SK-N-SH treated with all-trans-retinoic acid at 6 μM for 48 hours (cell line): ENCODE measurements at regions not wholly inside any gene's neighbourhood (a gene's known extent, or its start where the extent isn't known, plus 50 kb on each side); places are given as distances from the start of the nearest gene placed in this dataset.

Experiments
- ATAC-seq: fragments of 200-7000 bp; cut with Tn5 transposase; 3 replicates; pipeline ENCODE4 v1.9.1; 2020; ENCODE audit warnings: mild to moderate bottlenecking, moderate library complexity
- ARNTL ChIP-seq: fragments of 450-650 bp; formaldehyde crosslinking; IDR thresholded peaks from 2 replicates; pipeline ENCODE4 v1.5.0; 2020; ENCODE audit warnings: low read depth, mild to moderate bottlenecking, moderate library complexity, borderline replicate concordance
- BACH2 ChIP-seq: fragments of 250-450 bp; sonication (Bioruptor Pico); IDR thresholded peaks from 2 replicates; pipeline ENCODE4 v1.9.0; 2021; ENCODE audit warnings: mild to moderate bottlenecking, borderline replicate concordance
- CSDC2 ChIP-seq: fragments of 250-450 bp; sonication (Bioruptor Pico); IDR thresholded peaks from 2 replicates; pipeline ENCODE4 v1.5.0; 2020; ENCODE audit warnings: mild to moderate bottlenecking, moderate library complexity
- ESRRG ChIP-seq: fragments of 250-450 bp; sonication (Bioruptor Pico); IDR thresholded peaks from 2 replicates; pipeline ENCODE4 v1.6.1; 2021; ENCODE audit warnings: mild to moderate bottlenecking
- GLIS3 ChIP-seq: fragments of 250-450 bp; sonication (Bioruptor Pico); IDR thresholded peaks from 2 replicates; pipeline ENCODE4 v1.5.0; 2020; ENCODE audit warnings: mild to moderate bottlenecking, moderate library complexity
- OSR1 ChIP-seq: fragments of 250-450 bp; sonication (Bioruptor Pico); IDR thresholded peaks from 2 replicates; pipeline ENCODE4 v1.8.0; 2022; ENCODE audit warnings: moderate library complexity, mild to moderate bottlenecking, inconsistent platforms
- PPARA ChIP-seq: fragments of 250-450 bp; sonication (Bioruptor Pico); IDR thresholded peaks from 2 replicates; pipeline ENCODE4 v1.5.0; 2020; ENCODE audit warnings: mild to moderate bottlenecking, borderline replicate concordance
- TCF4 ChIP-seq: fragments of 250-450 bp; sonication (Bioruptor Pico); IDR thresholded peaks from 2 replicates; pipeline ENCODE4 v1.8.0; 2021; ENCODE audit warnings: mild to moderate bottlenecking, moderate library complexity, borderline replicate concordance
- TOX ChIP-seq: fragments of 250-450 bp; sonication (Bioruptor Pico); IDR thresholded peaks from 2 replicates; pipeline ENCODE4 v1.8.0; 2021; ENCODE audit warnings: mild to moderate bottlenecking, moderate library complexity, borderline replicate concordance
- ZC3H10 ChIP-seq: fragments of 250-450 bp; sonication (Bioruptor Pico); IDR thresholded peaks from 2 replicates; pipeline ENCODE4 v1.5.1; 2021; ENCODE audit warnings: mild to moderate bottlenecking, moderate library complexity
- ZFP3 ChIP-seq: fragments of 250-450 bp; sonication (Bioruptor Pico); IDR thresholded peaks from 2 replicates; pipeline ENCODE4 v1.5.0; 2020; ENCODE audit warnings: mild to moderate bottlenecking, moderate library complexity
- ZFP30 ChIP-seq: fragments of 450-650 bp; formaldehyde crosslinking; IDR thresholded peaks from 2 replicates; pipeline ENCODE4 v1.5.0; 2022; ENCODE audit warnings: mild to moderate bottlenecking, moderate library complexity
- ZNF565 ChIP-seq: fragments of 450-650 bp; formaldehyde crosslinking; conservative IDR thresholded peaks from 2 replicates; pipeline ENCODE4 v1.5.0; 2020; ENCODE audit warnings: low read depth, mild to moderate bottlenecking, moderate library complexity
- ZNF70 ChIP-seq: fragments of 450-650 bp; formaldehyde crosslinking; IDR thresholded peaks from 2 replicates; pipeline ENCODE4 v1.5.0; 2020; ENCODE audit warnings: mild to moderate bottlenecking, moderate library complexity
- ZNF8 ChIP-seq: fragments of 450-650 bp; formaldehyde crosslinking; IDR thresholded peaks from 2 replicates; pipeline ENCODE4 v1.5.0; 2020; ENCODE audit warnings: mild to moderate bottlenecking, moderate library complexity
- TF ChIP-seq, protein P1 (sequence below): fragments of 250-450 bp; sonication (Bioruptor Pico); IDR thresholded peaks from 2 replicates; pipeline ENCODE4 v1.5.1; 2021; ENCODE audit warnings: mild to moderate bottlenecking, moderate library complexity
- TF ChIP-seq, protein P2 (sequence below): fragments of 250-450 bp; sonication (Bioruptor Pico); IDR thresholded peaks from 2 replicates; pipeline ENCODE4 v1.5.1; 2020; ENCODE audit warnings: low read depth, mild to moderate bottlenecking, moderate library complexity
- TF ChIP-seq, protein P3 (sequence below): fragments of 250-450 bp; sonication (Bioruptor Pico); IDR thresholded peaks from 2 replicates; pipeline ENCODE4 v1.5.0; 2020; ENCODE audit warnings: mild to moderate bottlenecking, moderate library complexity
- TF ChIP-seq, protein P4 (sequence below): fragments of 250-450 bp; sonication (Bioruptor Pico); IDR thresholded peaks from 2 replicates; pipeline ENCODE4 v1.8.0; 2020; ENCODE audit warnings: mild to moderate bottlenecking, moderate library complexity, borderline replicate concordance

DNA sequence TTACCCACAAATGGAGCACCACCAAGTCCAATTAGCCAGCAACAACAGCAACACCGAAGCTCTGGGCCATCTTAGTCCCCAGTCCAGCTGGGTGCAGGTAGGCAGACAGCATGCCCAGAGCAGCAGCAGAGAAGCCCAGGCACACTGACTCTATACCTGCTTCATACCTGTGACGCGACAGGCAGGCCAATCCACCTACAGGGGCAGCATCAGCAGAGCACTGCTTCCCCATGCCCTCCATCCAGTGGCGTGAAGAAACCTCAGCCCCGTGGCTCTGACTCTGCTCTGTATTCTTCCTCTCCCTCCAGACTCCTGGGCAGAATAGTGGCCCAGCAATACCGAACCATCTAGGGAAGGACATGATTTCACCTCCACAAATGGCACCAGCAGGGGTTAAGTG lies 191.7 kb downstream of the AKR1D1 start:
- no peak for TF ChIP-seq ARNTL (CRISPR knock-in tag)
- no peak for ATAC-seq

DNA sequence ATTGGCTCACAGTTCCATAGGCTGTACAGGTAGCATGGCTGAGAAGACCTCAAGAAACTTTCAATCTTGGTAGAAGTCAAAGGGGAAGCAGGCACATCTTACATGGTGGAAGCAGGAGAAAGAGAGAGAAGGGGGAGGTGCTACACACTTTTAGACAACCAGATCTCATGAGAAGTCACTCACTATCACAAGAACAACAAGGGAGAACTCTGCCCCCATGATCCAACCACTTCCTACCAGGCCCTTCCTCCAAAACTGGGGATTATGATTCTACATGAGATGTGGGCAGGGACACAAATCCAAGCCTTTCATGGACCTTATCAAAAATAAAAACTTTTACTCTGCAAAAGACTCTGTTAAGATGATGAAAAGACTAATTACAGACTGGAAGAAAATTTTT lies 183.2 kb upstream of the TRIM24 start:
- ATAC-seq, result no peak
- TF ChIP-seq CSDC2 (CRISPR knock-in tag) (no peak), PPARA (CRISPR knock-in tag) (no peak), ZNF8 (CRISPR knock-in tag) (no peak), ZFP3 (no peak), TOX (CRISPR knock-in tag) (no peak), BACH2 (no peak)

DNA sequence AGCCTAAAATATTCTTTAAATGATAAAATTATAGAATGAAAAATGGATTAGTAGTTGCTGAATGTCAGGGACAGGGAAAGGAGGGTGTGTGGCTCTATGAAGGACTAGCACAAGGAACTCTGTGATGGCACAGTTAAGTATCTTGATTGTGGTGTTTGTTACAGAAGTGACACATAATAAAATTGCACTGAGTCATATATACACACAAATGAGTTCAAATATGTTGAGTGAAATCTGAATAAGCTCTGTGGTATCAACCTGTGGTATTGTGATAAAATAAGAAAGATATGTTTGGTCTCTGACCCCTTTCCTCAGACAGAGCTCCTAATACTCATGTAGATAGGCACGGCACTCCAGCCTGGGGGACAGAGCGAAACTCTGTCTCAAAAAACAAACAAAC lies 181.5 kb upstream of the TRIM24 start:
- TF ChIP-seq BACH2, result no peak
- TF ChIP-seq, protein P1, sequence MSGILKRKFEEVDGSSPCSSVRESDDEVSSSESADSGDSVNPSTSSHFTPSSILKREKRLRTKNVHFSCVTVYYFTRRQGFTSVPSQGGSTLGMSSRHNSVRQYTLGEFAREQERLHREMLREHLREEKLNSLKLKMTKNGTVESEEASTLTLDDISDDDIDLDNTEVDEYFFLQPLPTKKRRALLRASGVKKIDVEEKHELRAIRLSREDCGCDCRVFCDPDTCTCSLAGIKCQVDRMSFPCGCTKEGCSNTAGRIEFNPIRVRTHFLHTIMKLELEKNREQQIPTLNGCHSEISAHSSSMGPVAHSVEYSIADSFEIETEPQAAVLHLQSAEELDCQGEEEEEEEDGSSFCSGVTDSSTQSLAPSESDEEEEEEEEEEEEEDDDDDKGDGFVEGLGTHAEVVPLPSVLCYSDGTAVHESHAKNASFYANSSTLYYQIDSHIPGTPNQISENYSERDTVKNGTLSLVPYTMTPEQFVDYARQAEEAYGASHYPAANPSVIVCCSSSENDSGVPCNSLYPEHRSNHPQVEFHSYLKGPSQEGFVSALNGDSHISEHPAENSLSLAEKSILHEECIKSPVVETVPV (CRISPR knock-in tag), result no peak
- no peak for TF ChIP-seq ZNF70 (CRISPR knock-in tag)
- TF ChIP-seq, protein P2, sequence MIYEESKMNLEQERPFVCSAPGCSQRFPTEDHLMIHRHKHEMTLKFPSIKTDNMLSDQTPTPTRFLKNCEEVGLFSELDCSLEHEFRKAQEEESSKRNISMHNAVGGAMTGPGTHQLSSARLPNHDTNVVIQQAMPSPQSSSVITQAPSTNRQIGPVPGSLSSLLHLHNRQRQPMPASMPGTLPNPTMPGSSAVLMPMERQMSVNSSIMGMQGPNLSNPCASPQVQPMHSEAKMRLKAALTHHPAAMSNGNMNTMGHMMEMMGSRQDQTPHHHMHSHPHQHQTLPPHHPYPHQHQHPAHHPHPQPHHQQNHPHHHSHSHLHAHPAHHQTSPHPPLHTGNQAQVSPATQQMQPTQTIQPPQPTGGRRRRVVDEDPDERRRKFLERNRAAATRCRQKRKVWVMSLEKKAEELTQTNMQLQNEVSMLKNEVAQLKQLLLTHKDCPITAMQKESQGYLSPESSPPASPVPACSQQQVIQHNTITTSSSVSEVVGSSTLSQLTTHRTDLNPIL, result no peak
- TF ChIP-seq ARNTL (CRISPR knock-in tag), result no peak
- TF ChIP-seq ZFP3, result no peak
- TF ChIP-seq ZC3H10 (CRISPR knock-in tag), result no peak
- no peak for TF ChIP-seq TCF4 (CRISPR knock-in tag)
- TF ChIP-seq ZNF565 (CRISPR knock-in tag), result no peak
- no peak for TF ChIP-seq ESRRG (CRISPR knock-in tag)
- TF ChIP-seq, protein P3, sequence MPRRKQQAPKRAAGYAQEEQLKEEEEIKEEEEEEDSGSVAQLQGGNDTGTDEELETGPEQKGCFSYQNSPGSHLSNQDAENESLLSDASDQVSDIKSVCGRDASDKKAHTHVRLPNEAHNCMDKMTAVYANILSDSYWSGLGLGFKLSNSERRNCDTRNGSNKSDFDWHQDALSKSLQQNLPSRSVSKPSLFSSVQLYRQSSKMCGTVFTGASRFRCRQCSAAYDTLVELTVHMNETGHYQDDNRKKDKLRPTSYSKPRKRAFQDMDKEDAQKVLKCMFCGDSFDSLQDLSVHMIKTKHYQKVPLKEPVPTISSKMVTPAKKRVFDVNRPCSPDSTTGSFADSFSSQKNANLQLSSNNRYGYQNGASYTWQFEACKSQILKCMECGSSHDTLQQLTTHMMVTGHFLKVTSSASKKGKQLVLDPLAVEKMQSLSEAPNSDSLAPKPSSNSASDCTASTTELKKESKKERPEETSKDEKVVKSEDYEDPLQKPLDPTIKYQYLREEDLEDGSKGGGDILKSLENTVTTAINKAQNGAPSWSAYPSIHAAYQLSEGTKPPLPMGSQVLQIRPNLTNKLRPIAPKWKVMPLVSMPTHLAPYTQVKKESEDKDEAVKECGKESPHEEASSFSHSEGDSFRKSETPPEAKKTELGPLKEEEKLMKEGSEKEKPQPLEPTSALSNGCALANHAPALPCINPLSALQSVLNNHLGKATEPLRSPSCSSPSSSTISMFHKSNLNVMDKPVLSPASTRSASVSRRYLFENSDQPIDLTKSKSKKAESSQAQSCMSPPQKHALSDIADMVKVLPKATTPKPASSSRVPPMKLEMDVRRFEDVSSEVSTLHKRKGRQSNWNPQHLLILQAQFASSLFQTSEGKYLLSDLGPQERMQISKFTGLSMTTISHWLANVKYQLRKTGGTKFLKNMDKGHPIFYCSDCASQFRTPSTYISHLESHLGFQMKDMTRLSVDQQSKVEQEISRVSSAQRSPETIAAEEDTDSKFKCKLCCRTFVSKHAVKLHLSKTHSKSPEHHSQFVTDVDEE (CRISPR knock-in tag), result no peak
- TF ChIP-seq ZNF8 (CRISPR knock-in tag), result no peak
- TF ChIP-seq CSDC2 (CRISPR knock-in tag), result no peak
- ATAC-seq, result no peak

DNA sequence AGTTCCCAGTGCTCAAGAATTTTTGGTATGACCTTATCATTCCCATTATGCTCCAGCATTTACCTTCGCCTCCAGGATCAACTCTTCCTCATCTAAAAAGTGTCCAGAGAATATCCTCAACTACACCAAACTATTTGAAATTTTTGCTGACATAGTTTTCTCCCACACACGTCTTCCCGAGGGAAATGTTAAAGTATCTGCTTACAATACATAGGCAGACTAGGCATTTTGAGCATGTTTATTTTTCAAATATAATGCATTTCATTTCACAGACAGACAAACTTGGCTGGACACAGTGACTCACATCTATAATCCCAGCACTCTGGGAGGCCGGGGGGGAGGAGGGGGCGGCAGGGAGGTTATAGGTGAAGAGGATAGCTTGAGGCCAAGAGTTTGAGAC lies 177.1 kb upstream of the TRIM24 start:
- TF ChIP-seq GLIS3 (CRISPR knock-in tag) (no peak), TOX (CRISPR knock-in tag) (no peak), TCF4 (CRISPR knock-in tag) (no peak), ZNF565 (CRISPR knock-in tag) (no peak), OSR1 (CRISPR knock-in tag) (no peak), ZFP3 (no peak), ZNF8 (CRISPR knock-in tag) (no peak), ZFP30 (CRISPR knock-in tag) (no peak), PPARA (CRISPR knock-in tag) (no peak), ARNTL (CRISPR knock-in tag) (no peak), ZNF70 (CRISPR knock-in tag) (no peak), ZC3H10 (CRISPR knock-in tag) (no peak)
- TF ChIP-seq, protein P3 (CRISPR knock-in tag), result no peak
- TF ChIP-seq, protein P4, sequence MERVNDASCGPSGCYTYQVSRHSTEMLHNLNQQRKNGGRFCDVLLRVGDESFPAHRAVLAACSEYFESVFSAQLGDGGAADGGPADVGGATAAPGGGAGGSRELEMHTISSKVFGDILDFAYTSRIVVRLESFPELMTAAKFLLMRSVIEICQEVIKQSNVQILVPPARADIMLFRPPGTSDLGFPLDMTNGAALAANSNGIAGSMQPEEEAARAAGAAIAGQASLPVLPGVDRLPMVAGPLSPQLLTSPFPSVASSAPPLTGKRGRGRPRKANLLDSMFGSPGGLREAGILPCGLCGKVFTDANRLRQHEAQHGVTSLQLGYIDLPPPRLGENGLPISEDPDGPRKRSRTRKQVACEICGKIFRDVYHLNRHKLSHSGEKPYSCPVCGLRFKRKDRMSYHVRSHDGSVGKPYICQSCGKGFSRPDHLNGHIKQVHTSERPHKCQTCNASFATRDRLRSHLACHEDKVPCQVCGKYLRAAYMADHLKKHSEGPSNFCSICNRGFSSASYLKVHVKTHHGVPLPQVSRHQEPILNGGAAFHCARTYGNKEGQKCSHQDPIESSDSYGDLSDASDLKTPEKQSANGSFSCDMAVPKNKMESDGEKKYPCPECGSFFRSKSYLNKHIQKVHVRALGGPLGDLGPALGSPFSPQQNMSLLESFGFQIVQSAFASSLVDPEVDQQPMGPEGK, result no peak
- TF ChIP-seq, all 23 proteins: peak for 0
- no peak for ATAC-seq
